Immature natural killer cell (primary cell): ENCODE measurements at regions not wholly inside any gene's neighbourhood (a gene's known extent, or its start where the extent isn't known, plus 50 kb on each side); places are given as distances from the start of the nearest gene placed in this dataset.

Source experiments
- DNase-seq, 3 donors: peaks; one replicate each; pipeline ENCODE4 v3.0.0; 2022; ENCODE audit warnings: mixed read lengths in 1 of 3
- H3K27ac Mint-ChIP-seq, 6 donors: one replicate each; pipeline ENCODE4 v1.8.0; 2020; ENCODE audit warnings: mixed read lengths in 6 of 6, mild to moderate bottlenecking in 5 of 6, inconsistent platforms in 4 of 6, moderate library complexity in 3 of 6
- H3K27me3 Mint-ChIP-seq, 3 donors: one replicate each; pipeline ENCODE4 v1.8.0; 2020 to 2021; ENCODE audit warnings: low read depth in 3 of 3, mild to moderate bottlenecking in 3 of 3, mixed read lengths in 3 of 3, moderate library complexity in 3 of 3, inconsistent platforms in 1 of 3
- H3K36me3 Mint-ChIP-seq, 3 donors: one replicate each; pipeline ENCODE4 v1.8.0; 2020; ENCODE audit warnings: mixed read lengths in 3 of 3, inconsistent platforms in 2 of 3, mild to moderate bottlenecking in 2 of 3
- H3K4me1 Mint-ChIP-seq, 2 donors: one replicate each; pipeline ENCODE4 v1.8.0; 2020; ENCODE audit warnings: inconsistent platforms in 2 of 2, mild to moderate bottlenecking in 2 of 2, mixed read lengths in 2 of 2, moderate library complexity in 1 of 2
- H3K4me3 Mint-ChIP-seq, 5 donors: one replicate each; pipeline ENCODE4 v1.8.0; 2020; ENCODE audit warnings: mild to moderate bottlenecking in 5 of 5, mixed read lengths in 5 of 5, inconsistent platforms in 3 of 5, moderate library complexity in 3 of 5
- H3K9me3 Mint-ChIP-seq, 6 donors: one replicate each; pipeline ENCODE4 v1.8.0; 2020; ENCODE audit warnings: mild to moderate bottlenecking in 6 of 6, mixed read lengths in 6 of 6, inconsistent platforms in 4 of 6, moderate library complexity in 3 of 6

DNA sequence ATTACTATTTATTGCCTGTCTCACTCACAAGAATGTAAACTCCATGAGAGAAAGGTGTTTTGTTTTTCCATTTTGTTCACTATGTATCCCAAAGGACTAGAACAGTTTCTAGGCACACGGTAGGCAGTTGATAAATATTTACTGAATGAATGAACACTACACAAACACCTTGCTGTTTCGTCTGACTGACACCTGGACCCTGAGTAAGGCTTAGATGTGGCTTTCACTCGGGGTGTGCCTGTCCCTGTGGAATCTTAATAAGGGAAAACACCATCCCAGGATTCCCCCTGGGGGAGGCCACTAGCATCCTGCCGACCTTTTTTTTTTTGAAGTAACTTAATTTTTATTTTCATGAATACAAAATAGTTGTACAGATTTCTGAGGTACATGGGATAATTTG, 66.6 kb upstream of the STEAP1B start:
- H3K4me3 Mint-ChIP-seq: no peak overlapping the region
- no peak overlapping the region for H3K27ac Mint-ChIP-seq
- peaks cover 4 to 6% of the 10 kb centered on the region in 2 donors for H3K4me1 Mint-ChIP-seq
- no peaks in the 10 kb centered on the region for H3K9me3 Mint-ChIP-seq
- H3K36me3 Mint-ChIP-seq: no peaks in the 10 kb centered on the region
- peaks cover 3 to 9% (median 7%) of the 10 kb centered on the region in 3 donors for H3K27me3 Mint-ChIP-seq
- DNase-seq: no peak

DNA sequence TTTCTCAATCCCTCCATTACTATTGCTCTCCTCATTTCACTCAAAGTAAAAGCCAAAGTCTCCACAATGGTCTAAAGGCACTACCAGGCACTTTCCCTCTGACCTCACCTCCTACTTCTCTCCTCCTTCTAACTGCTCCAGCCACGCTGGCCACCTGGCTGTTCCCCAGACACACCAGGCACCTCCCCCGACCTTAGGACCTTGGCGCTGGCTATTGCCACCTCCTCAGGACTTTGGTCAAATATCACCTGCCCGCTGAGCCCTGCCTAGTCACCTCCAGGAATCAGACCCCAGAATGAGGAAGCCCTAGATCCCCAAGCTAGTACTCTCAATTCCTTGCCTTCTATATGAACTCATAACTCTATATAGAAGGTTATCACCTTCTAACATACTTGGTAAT, 66.2 kb upstream of the STEAP1B start:
- DNase-seq: no peak
- Mint-ChIP-seq H3K4me3 (no peak overlapping the region), H3K27me3 (peaks cover 2 to 9% (median 7%) of the 10 kb centered on the region in 3 donors), H3K27ac (no peak overlapping the region), H3K9me3 (no peaks in the 10 kb centered on the region), H3K36me3 (no peaks in the 10 kb centered on the region), H3K4me1 (peaks cover 4 to 6% of the 10 kb centered on the region in 2 donors)

DNA sequence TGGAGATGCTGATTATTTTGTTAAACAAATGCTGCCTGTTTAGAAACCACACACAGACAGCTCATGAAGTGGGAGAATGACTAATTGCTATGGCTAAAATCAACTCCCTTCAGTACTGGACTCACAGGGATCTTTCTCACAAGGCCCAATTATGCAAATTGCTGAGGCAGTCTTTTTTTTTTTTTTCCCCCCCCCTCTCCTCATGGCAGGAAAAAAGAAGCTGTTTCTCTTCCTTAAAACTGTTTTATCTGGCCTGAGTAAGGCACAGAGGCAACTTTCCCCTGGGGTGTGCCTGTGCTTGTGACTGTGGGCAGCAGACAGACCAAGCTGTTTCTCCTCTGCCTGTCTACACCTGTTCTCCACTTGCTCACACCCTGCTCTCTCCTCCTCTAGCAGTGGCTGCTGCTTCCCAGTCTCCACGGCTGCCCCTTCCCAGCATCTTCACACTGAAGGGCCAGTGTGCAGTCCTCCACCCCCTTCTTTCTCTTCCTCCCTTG, 65.4 kb upstream of the STEAP1B start:
- peaks cover 2 to 9% (median 7%) of the 10 kb centered on the region in 3 donors for H3K27me3 Mint-ChIP-seq
- peaks cover 4 to 6% of the 10 kb centered on the region in 2 donors for H3K4me1 Mint-ChIP-seq
- H3K9me3 Mint-ChIP-seq: no peaks in the 10 kb centered on the region
- no peak for DNase-seq
- no peak overlapping the region for H3K27ac Mint-ChIP-seq
- H3K4me3 Mint-ChIP-seq: no peak overlapping the region
- no peaks in the 10 kb centered on the region for H3K36me3 Mint-ChIP-seq

DNA sequence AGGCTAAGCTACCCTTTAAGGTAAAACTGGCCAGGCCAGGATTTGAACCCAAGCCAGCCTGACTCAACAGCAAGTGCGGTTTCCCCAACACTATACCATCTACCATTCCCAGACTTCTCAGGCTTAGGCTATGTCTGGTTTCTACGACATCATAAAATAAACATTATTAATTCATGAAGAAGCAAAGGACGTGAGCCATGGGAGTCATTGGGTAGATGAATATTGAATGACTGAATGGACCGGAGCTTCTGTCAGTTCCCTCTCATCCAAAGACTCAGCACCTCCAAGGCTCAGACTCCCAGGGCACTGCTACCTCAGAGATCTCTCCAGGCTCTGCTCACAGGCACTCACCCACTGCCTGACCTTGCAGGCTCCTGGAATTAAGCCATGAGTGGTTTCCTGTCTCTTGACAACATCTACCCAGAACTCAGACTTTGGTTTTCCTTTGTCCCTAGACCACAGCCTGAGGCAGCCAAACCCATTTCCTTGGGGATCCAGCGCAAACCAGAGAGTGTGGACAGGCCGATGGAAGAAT, 64.6 kb upstream of the STEAP1B start:
- DNase-seq: no peak
- Mint-ChIP-seq H3K36me3 (no peaks in the 10 kb centered on the region), H3K27me3 (peaks cover 2 to 15% (median 4%) of the 10 kb centered on the region in 3 donors), H3K4me3 (no peak overlapping the region), H3K27ac (no peak overlapping the region), H3K4me1 (peaks cover 4 to 6% of the 10 kb centered on the region in 2 donors), H3K9me3 (no peaks in the 10 kb centered on the region)

DNA sequence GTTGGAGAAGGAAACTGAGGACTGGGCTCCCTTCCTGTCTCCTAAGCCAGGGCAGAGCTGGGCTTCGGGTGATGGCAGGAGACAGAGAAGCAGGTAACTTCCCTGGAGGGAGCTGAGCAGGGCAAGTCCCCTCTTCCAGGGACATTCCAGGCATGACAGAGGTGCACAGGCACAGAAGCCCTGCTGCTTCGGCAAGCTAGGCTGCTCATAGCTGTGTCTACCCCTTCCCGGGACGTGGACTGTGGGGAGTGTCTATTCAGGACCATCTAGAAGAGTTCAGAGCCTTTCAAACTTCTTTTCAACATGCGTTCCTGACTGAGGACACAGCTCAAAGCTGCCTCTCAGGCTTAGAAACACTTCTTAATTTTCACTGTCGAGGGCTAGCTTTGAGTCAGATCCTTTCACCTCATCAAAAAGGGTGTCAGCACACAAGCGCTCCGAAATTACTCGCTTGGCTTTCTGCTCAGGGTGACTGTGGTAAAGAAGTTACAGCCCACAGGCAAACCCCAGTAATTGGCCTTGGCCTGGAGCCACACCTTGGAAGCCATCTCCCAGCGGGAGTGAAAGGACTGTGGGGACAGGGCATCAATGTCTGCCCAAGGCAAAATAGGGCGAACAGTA, 63.7 kb upstream of the STEAP1B start:
- no peak overlapping the region for H3K4me3 Mint-ChIP-seq
- DNase-seq: no peak
- H3K4me1 Mint-ChIP-seq: peaks cover 4 to 6% of the 10 kb centered on the region in 2 donors
- no peaks in the 10 kb centered on the region for H3K9me3 Mint-ChIP-seq
- H3K27ac Mint-ChIP-seq: no peak overlapping the region
- H3K27me3 Mint-ChIP-seq: peaks cover 2 to 16% (median 5%) of the 10 kb centered on the region in 3 donors
- no peaks in the 10 kb centered on the region for H3K36me3 Mint-ChIP-seq

DNA sequence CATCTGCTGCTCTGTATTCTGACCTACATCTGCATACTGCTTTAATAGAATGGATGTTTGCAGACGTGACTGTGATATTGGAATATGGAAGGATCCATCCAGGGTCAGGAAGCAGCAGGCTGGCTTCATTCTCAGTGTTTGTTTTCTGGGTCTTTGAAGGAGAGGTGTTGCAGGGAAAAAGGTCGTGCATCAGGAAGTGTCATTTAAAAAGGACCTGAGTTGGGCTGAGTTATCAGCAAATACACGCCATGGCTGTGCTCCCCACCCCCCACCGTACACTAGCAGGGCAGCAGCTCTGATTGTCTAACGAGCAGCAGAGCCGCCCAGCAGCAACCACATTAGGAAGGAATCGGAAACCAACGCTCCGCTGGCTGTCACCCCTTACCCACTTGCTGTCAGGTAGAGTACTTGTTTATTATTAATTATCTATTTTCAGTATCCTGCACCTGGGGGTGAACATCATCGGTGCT, 63.1 kb upstream of the STEAP1B start:
- Mint-ChIP-seq H3K27me3 (peaks cover 2 to 16% (median 5%) of the 10 kb centered on the region in 3 donors), H3K4me3 (peak overlapping the region in 1 of 5 donors; percentile 0), H3K27ac (no peak overlapping the region), H3K36me3 (no peaks in the 10 kb centered on the region), H3K4me1 (peaks cover 4 to 6% of the 10 kb centered on the region in 2 donors), H3K9me3 (no peaks in the 10 kb centered on the region)
- no peak for DNase-seq

DNA sequence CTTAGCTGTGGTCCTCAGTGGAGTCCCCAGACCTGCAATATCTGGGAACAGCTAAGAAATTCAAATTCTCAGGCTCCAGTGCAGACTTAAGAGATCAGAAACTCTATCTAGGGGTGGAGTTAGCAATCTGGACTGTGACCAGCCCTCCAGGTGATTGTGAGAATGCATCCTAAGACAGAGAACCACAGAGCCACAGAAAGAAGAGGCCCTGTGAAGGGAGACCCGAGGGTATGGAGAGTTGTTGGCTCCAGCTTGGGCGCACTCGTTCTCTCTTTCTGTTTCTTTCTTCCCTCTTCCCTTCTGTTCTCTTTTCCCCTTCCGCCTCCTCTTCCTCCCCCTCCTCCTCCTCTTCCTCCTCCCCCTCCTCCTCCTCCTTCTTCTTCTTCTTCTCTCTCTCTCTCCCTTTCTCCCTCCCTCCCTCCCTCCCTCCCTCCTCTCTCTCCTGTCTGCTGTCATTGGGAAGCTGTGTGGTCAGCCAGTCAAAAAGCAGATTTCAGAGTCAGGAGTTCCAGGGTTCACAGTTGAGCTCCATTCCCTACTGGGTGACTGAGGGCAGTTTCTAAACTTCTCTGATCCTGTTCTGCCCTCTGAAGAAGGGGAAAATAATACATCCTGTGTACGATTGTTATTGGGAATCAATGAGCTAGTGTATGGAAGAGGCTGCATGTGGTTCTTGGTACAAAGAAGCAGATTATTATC, 62.1 kb upstream of the STEAP1B start:
- Mint-ChIP-seq H3K9me3 (no peaks in the 10 kb centered on the region), H3K4me1 (peaks cover 4 to 6% of the 10 kb centered on the region in 2 donors), H3K27ac (no peak overlapping the region), H3K27me3 (peaks cover 2 to 16% (median 5%) of the 10 kb centered on the region in 3 donors), H3K4me3 (no peak overlapping the region), H3K36me3 (no peaks in the 10 kb centered on the region)
- no peak for DNase-seq

DNA sequence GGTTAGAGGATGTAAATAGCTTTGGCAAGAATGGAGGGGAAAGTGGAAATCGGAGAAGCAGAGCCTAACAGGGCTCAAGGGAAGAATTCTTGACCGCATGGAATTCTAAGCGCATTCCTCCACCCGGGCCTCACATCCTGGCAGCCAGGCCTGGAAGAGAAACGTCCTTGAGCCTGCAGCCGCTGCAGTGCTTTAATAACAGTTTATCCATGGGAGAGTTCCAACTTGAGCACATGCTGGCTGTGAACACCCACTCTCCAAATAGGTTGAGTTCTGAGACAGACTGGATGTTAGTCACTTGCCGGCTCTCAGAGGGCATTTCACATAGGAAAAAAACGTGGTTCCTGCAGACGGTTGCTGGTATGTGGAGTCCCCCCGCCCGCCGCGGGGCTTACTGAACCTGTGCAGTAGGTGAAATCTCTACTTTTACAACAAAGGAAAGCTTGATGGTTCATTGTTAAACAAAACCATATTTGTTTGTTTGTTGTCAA, 61.4 kb upstream of the STEAP1B start:
- no peaks in the 10 kb centered on the region for H3K9me3 Mint-ChIP-seq
- H3K4me1 Mint-ChIP-seq: peaks cover 4 to 6% of the 10 kb centered on the region in 2 donors
- DNase-seq: no peak
- no peak overlapping the region for H3K27ac Mint-ChIP-seq
- no peak overlapping the region for H3K4me3 Mint-ChIP-seq
- H3K27me3 Mint-ChIP-seq: peaks cover 2 to 16% (median 5%) of the 10 kb centered on the region in 3 donors
- H3K36me3 Mint-ChIP-seq: no peaks in the 10 kb centered on the region

DNA sequence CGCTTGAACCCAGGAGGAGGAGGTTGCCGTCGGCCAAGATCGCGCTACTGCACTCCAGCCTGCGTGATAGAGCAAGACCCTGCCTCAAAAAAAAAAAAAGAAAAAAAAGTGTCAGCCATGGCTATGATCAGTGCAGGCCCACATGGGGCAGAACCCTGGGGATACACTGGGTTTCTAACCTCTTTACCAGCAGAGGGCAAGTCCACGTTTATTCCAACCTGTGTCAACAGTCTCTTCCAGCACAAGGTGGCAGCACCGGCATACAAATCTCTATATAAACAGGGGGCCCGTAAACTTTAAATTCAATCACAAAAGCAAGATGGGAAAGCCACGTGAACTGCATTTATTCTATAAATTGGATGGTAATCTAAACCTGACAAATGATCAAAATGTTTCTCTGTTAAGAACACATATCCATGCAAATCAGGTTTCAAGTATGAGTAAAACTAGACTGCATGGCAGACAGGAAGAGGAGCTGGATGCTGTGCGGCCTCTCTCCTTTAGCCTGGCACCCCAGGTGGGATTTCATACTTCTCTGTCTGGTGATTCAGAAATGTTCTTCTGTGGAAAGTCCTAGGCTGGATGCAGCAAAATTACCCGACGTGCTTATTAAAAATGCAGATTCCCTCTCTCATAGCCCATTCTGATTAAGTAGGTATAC, 60.0 kb upstream of the STEAP1B start:
- Mint-ChIP-seq H3K27ac (no peak overlapping the region), H3K9me3 (no peaks in the 10 kb centered on the region), H3K27me3 (peaks cover 0 to 9% (median 3%) of the 10 kb centered on the region in 3 donors), H3K4me1 (peaks cover 4 to 6% of the 10 kb centered on the region in 2 donors), H3K36me3 (no peaks in the 10 kb centered on the region), H3K4me3 (no peak overlapping the region)
- peak; percentile 20 to 30 (median 30) for DNase-seq

DNA sequence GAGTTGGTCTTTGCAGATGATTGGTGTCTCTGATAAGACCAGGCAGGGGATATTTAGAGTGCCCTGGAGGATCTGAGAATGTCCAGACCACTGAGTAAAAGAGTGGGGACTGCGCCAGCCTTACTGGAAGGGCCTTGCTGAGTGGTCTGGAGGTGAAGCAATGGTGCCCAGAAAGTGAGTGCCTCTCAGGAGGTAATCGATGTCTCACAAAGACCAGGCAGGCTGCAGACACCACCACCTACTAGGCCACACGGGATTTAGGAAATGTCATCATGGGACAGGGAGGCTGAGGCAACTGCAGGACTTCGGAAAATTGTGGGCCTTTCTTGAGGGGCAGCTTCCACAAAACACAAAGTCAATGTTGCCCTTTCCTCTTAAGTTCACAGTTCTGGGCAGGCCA, 57.2 kb upstream of the STEAP1B start:
- no peak for DNase-seq
- no peak overlapping the region for H3K4me3 Mint-ChIP-seq
- no peaks in the 10 kb centered on the region for H3K9me3 Mint-ChIP-seq
- peaks cover 0 to 14% (median 2%) of the 10 kb centered on the region in 3 donors for H3K27me3 Mint-ChIP-seq
- H3K36me3 Mint-ChIP-seq: no peaks in the 10 kb centered on the region
- H3K27ac Mint-ChIP-seq: no peak overlapping the region
- no peaks in the 10 kb centered on the region for H3K4me1 Mint-ChIP-seq

DNA sequence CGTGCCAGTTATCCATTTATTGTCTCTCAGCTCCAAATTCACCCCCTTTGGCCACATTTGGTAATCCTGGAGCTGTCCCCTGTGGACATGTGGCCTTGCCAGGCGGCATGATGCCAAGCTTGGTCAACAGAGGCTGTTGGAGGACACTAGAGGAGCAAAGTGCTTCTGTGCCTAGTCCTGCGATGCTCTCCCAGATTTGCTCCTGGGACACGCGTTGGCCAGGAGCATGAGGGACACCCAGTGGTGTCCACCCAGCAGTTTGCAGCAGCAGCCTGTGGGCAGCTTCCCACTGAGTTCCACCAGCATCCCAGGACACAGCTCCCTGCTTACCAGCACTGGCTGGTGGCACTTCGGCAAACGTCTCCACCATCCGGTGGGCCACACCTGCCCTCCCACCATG, 55.5 kb upstream of the STEAP1B start:
- Mint-ChIP-seq H3K9me3 (no peaks in the 10 kb centered on the region), H3K4me1 (no peaks in the 10 kb centered on the region), H3K36me3 (no peaks in the 10 kb centered on the region), H3K4me3 (no peak overlapping the region), H3K27ac (no peak overlapping the region), H3K27me3 (peaks cover 0 to 21% (median 5%) of the 10 kb centered on the region in 3 donors)
- DNase-seq: no peak

DNA sequence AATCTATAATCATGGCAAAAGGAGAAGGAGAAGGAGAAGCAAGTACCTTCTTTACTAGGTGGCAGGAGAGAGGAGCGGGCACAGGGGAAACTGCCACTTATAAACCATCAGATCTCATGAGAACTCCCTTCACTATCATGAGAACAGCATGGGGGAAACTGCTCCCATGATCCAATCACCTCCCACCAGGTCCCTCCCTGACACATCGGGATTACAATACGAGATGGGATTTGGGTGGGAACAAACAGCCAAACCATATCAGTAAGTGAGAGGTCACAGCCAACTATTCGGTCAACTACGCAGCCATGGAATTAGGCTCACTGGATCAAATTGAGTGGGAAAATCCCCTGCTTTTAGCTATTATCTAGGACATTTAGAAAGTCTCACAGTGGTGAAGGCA, 54.2 kb upstream of the STEAP1B start:
- no peaks in the 10 kb centered on the region for H3K9me3 Mint-ChIP-seq
- H3K27me3 Mint-ChIP-seq: peaks cover 2 to 14% (median 5%) of the 10 kb centered on the region in 3 donors
- H3K36me3 Mint-ChIP-seq: no peaks in the 10 kb centered on the region
- no peak overlapping the region for H3K27ac Mint-ChIP-seq
- DNase-seq: no peak
- peaks cover 6 to 10% of the 10 kb centered on the region in 2 donors for H3K4me1 Mint-ChIP-seq
- H3K4me3 Mint-ChIP-seq: no peak overlapping the region

DNA sequence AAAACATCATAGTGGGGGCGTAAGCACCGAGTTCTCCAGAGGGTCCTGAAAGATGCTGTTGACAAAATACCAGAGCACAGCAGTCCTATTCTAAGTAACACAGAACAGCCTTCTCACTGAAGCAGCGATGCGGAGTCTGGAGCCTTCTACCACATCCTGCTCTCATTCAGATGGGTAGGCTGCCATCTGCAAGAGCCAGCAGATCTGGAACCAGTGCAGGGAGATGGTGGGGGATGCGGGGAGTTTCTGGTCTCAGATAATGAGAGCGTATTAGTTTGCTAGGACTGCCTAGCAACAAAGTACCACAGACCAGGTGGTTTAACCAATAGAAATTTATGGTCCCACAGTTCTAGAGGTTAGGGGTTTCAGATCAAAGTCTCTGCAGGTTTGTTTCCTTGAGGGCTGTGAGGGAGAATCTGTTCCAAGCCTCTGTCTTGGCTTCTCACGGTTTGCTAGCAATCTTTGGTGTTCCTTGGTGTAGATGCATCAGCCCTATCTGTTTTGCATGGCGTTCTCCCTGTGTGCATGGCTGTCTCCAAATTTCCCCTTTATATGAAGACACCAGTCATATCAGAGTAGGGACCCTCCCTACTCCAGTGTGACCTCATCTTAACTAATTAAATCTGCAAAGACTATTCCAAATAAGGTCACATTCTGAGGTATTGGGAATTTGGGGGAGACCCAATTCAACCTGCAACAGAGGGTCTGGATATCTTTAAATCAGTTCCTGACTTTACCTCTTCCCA, 52.0 kb upstream of the STEAP1B start:
- Mint-ChIP-seq H3K4me3 (no peak overlapping the region), H3K27me3 (peaks cover 2 to 22% (median 6%) of the 10 kb centered on the region in 3 donors), H3K4me1 (peaks cover 6 to 11% of the 10 kb centered on the region in 2 donors), H3K9me3 (no peaks in the 10 kb centered on the region), H3K27ac (no peak overlapping the region), H3K36me3 (no peaks in the 10 kb centered on the region)
- DNase-seq: no peak
